ENCODE measurements at regions not wholly inside any gene's neighbourhood (a gene's known extent, or its start where the extent isn't known, plus 50 kb on each side); places are given as distances from the start of the nearest gene placed in this dataset.

DNA sequence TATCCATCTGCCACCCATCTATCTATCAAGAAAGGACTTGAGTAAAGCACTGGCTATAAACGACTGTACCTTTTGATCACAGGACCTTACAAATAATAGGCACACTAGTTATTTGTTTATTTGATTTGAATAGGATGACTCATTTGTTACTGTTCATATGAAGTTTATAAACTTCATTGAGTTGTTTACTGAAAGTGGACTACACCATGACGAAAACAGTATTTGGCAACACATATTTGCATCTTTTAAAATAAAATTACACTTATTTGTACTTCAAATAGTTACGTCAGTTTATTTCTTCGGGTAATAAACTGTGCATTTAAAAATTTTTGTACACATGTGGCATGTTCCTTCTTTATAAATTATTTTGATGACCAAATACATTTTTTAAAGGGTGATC is 133.0 kb downstream of the OGFRL1 start (continued):
- TF ChIP-seq, protein P1, sequence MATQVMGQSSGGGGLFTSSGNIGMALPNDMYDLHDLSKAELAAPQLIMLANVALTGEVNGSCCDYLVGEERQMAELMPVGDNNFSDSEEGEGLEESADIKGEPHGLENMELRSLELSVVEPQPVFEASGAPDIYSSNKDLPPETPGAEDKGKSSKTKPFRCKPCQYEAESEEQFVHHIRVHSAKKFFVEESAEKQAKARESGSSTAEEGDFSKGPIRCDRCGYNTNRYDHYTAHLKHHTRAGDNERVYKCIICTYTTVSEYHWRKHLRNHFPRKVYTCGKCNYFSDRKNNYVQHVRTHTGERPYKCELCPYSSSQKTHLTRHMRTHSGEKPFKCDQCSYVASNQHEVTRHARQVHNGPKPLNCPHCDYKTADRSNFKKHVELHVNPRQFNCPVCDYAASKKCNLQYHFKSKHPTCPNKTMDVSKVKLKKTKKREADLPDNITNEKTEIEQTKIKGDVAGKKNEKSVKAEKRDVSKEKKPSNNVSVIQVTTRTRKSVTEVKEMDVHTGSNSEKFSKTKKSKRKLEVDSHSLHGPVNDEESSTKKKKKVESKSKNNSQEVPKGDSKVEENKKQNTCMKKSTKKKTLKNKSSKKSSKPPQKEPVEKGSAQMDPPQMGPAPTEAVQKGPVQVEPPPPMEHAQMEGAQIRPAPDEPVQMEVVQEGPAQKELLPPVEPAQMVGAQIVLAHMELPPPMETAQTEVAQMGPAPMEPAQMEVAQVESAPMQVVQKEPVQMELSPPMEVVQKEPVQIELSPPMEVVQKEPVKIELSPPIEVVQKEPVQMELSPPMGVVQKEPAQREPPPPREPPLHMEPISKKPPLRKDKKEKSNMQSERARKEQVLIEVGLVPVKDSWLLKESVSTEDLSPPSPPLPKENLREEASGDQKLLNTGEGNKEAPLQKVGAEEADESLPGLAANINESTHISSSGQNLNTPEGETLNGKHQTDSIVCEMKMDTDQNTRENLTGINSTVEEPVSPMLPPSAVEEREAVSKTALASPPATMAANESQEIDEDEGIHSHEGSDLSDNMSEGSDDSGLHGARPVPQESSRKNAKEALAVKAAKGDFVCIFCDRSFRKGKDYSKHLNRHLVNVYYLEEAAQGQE (IDR thresholded peaks at IDR 0.05) = no peak
- TF ChIP-seq YY1 (IDR thresholded peaks at IDR 0.05) (no peak), FOXA2 (IDR thresholded peaks at IDR 0.05) (no peak), RXRA (IDR thresholded peaks at IDR 0.05) (no peak), HNF4G (IDR thresholded peaks at IDR 0.05) (no peak), NR2F2 (IDR thresholded peaks at IDR 0.05) (no peak), TAF1 (conservative IDR thresholded peaks at IDR 0.05) (no peak), RAD21 (IDR thresholded peaks at IDR 0.05) (no peak)

- no peak for TF ChIP-seq FOXA1 (IDR thresholded peaks at IDR 0.05)
- no peak for TF ChIP-seq ZBTB33 (IDR thresholded peaks at IDR 0.05)
- no peak for TF ChIP-seq SP1 (IDR thresholded peaks at IDR 0.05)
- TF ChIP-seq RAD21 (IDR thresholded peaks at IDR 0.05) = no peak
- no peak for TF ChIP-seq RXRA (IDR thresholded peaks at IDR 0.05)
- no peak for TF ChIP-seq GABPA (IDR thresholded peaks at IDR 0.05 in 1 of 2, conservative IDR thresholded peaks at IDR 0.05 in 1 of 2)
- TF ChIP-seq TAF1 (conservative IDR thresholded peaks at IDR 0.05) = no peak
- Histone ChIP-seq H3K27ac (ENCODE audit: low read depth in 1 of 2, low read length in 2 of 2) (no peak overlapping the region), H3K9ac (ENCODE audit: low read depth in 1 of 2, low read length in 2 of 2) (no peak overlapping the region), H3K9me3 (ENCODE audit: control insufficient read depth in 4 of 4, low read length in 3 of 4) (no peaks in the 10 kb centered on the region), H3K36me3 (ENCODE audit: control insufficient read depth in 4 of 4, insufficient read depth in 3 of 4, low read depth in 1 of 4, low read length in 3 of 4) (no peaks in the 10 kb centered on the region), H3K4me1 (ENCODE audit: control insufficient read depth in 4 of 4, insufficient read depth in 4 of 4, low read length in 3 of 4) (no peaks in the 10 kb centered on the region), H3K4me3 (ENCODE audit: low read depth in 1 of 3, low read length in 3 of 3) (no peak overlapping the region), H3K27me3 (ENCODE audit: control insufficient read depth in 4 of 4, insufficient read depth in 4 of 4, low read length in 3 of 4) (peaks cover 0 to 2% (median 0%) of the 10 kb centered on the region in 4 donors)
- DNase-seq (ENCODE audit: low spot score) = no peak
- 71% methylated on average over 3 of the region's 3 CpGs for WGBS
These were observed 141.4 kb downstream of the OGFRL1 start for GRCh38 chr6:71430018-71430417.

DNA sequence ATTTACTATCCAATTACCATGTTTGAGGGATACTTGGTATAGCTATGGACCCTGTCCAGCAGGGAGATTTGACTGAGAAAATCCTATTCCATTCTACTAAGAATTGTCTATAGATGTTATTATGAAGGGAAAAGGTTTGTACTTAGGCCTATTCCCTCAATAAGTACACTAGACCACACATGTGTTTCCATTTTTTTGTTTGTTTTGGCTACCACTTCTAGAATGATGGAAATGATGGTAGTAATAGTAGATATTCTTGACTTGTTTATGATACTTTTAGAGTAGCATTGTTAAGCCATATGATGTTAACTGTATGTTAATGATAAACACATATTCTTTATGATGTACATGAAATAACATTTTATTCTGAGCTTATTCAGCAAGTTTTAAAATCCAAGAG is 144.8 kb downstream of the OGFRL1 start:
- no peaks in the 10 kb centered on the region for H3K9me3 ChIP-seq (ENCODE audit: control insufficient read depth in 4 of 4, low read length in 3 of 4)
- no peak overlapping the region for H3K4me3 ChIP-seq (ENCODE audit: low read depth in 1 of 3, low read length in 3 of 3)
- no peak overlapping the region for H3K27ac ChIP-seq (ENCODE audit: low read depth in 1 of 2, low read length in 2 of 2)
- no peaks in the 10 kb centered on the region for H3K36me3 ChIP-seq (ENCODE audit: control insufficient read depth in 4 of 4, insufficient read depth in 3 of 4, low read depth in 1 of 4, low read length in 3 of 4)
- no peak for DNase-seq (ENCODE audit: low spot score)
- TF ChIP-seq EGR1 (IDR thresholded peaks at IDR 0.05; ENCODE audit: low read depth in 2 of 2) (no peak), ATF3 (IDR thresholded peaks at IDR 0.05) (no peak), RAD21 (IDR thresholded peaks at IDR 0.05) (no peak), ZBTB33 (IDR thresholded peaks at IDR 0.05) (no peak)
- TF ChIP-seq, protein P1 (IDR thresholded peaks at IDR 0.05) = no peak
- no peaks in the 10 kb centered on the region for H3K4me1 ChIP-seq (ENCODE audit: control insufficient read depth in 4 of 4, insufficient read depth in 4 of 4, low read length in 3 of 4)
- no peak overlapping the region for H3K9ac ChIP-seq (ENCODE audit: low read depth in 1 of 2, low read length in 2 of 2)
- no peaks in the 10 kb centered on the region for H3K27me3 ChIP-seq (ENCODE audit: control insufficient read depth in 4 of 4, insufficient read depth in 4 of 4, low read length in 3 of 4)

Measured in liver (tissue), 7 donors.